ENCODE measurements at regions not wholly inside any gene's neighbourhood (a gene's known extent, or its start where the extent isn't known, plus 50 kb on each side); places are given as distances from the start of the nearest gene placed in this dataset.

GRCh38 chr5:152140347-152140746 is 215.7 kb upstream of the GLRA1 start:
- TF ChIP-seq REST (IDR thresholded peaks at IDR 0.05; ENCODE audit: low read depth) (no peak), MAX (IDR thresholded peaks at IDR 0.05) (no peak), CTCF (IDR thresholded peaks at IDR 0.05 in 2 of 3, conservative IDR thresholded peaks at IDR 0.05 in 1 of 3; ENCODE audit: borderline replicate concordance in 1 of 3, insufficient read depth in 1 of 3, low read depth in 2 of 3, low read length in 2 of 3) (no peak), POLR2A (IDR thresholded peaks at IDR 0.05; ENCODE audit: borderline replicate concordance, extremely low read depth, insufficient read depth, insufficient read length) (no peak), CEBPB (IDR thresholded peaks at IDR 0.05; ENCODE audit: low read depth) (no peak), EZH2 (IDR thresholded peaks at IDR 0.05) (no peak), POLR2AphosphoS5 (IDR thresholded peaks at IDR 0.05; ENCODE audit: low read depth, low read length) (no peak), ZNF274 (IDR thresholded peaks at IDR 0.05; ENCODE audit: low read depth, low read length) (no peak), EZH2phosphoT487 (IDR thresholded peaks at IDR 0.05; ENCODE audit: borderline replicate concordance) (no peak), SIN3A (IDR thresholded peaks at IDR 0.05; ENCODE audit: low read depth) (no peak), TCF7L2 (IDR thresholded peaks at IDR 0.05; ENCODE audit: borderline replicate concordance, extremely low read depth, insufficient read depth, insufficient read length) (no peak), ZBTB33 (IDR thresholded peaks at IDR 0.05; ENCODE audit: extremely low read depth, insufficient replicate concordance, low read length) (no peak)

Data from HCT116 (cell line).